Esophagus squamous epithelium (tissue), 5 donors: ENCODE measurements at regions not wholly inside any gene's neighbourhood (a gene's known extent, or its start where the extent isn't known, plus 50 kb on each side); places are given as distances from the start of the nearest gene placed in this dataset.

Experiments used
- DNase-seq: peaks from one replicate; lab custom pipeline; 2025; lab: John Stamatoyannopoulos, UW
- H3K27ac ChIP-seq, 4 donors: fragments of 200-600 bp; sonication (generic); one replicate each; pipeline ENCODE4 v1.5.1; 2016 to 2019; ENCODE audit warnings: mild to moderate bottlenecking in 1 of 4
- H3K27me3 ChIP-seq, 4 donors: fragments of 200-600 bp; sonication (generic); 1 replicate in 3 of 4; 2 replicates in 1 of 4; pipeline versions ENCODE4 v1.5.1 to v1.6.0; 2017 to 2021; ENCODE audit warnings: antibody characterized with exemption in 1 of 4
- H3K36me3 ChIP-seq, 3 donors: fragments of 200-600 bp; sonication (generic); one replicate each; pipeline ENCODE4 v1.5.1; 2016 to 2019
- H3K4me1 ChIP-seq, 3 donors: fragments of 200-600 bp; sonication (generic); one replicate each; pipeline ENCODE4 v1.5.1; 2017 to 2019
- H3K4me3 ChIP-seq, 4 donors: fragments of 200-600 bp; sonication (generic); 1 replicate in 3 of 4; 2 replicates in 1 of 4; pipeline ENCODE4 v1.5.1; 2016 to 2019; ENCODE audit warnings: mild to moderate bottlenecking in 2 of 4, moderate library complexity in 1 of 4
- H3K9me3 ChIP-seq, 3 donors: fragments of 200-600 bp; sonication (generic); one replicate each; pipeline ENCODE4 v1.5.1; 2016 to 2019
- CTCF ChIP-seq, 6 experiments: fragments of 450-650 bp in 4 of 6; fragments of 200-600 bp in 2 of 6; sonication (generic) in 2 of 6; IDR thresholded peaks; one replicate each; pipeline ENCODE4 v1.5.1; 2016 to 2019; ENCODE audit warnings: antibody characterized with exemption in 6 of 6, mild to moderate bottlenecking in 4 of 6, moderate library complexity in 4 of 6
- POLR2A ChIP-seq, 4 donors: fragments of 450-650 bp; IDR thresholded peaks; one replicate each; pipeline ENCODE4 v1.6.1; 2017; ENCODE audit warnings: antibody characterized with exemption in 4 of 4, mild to moderate bottlenecking in 4 of 4, moderate library complexity in 3 of 4
- WGBS, 2 donors: methylation state at CpG; one replicate each; pipeline ENCODE4 v1.1.5; 2018; 5-methylcytosine and 5-hydroxymethylcytosine counted together
- intact Hi-C: fragments of 100-400 bp; cut with DNase I; formaldehyde crosslinking; loops from one replicate; pipeline ENCODE4 v1.15.0; 2022
- donor health status: DM: yes; HTN: yes; CAD: no.

DNA sequence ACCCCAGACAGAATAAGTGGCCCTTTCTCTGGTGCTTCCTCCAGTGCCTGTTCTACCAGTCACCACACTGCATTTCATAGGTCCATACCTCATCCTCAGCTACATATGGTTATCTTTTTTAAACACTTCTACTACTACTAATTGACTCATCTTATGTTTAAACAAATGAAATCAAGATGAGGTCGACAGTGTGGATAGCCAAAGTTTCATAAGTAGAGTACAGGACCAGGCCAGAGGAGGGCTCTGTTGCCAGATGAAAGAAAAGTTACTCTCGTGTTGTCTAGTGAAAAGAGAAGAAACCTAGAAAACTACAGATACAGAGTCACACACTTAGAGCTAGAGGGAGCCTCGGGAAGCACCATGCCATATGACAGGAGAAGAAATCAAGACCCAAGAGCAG, 296.1 kb downstream of the VPS13C start:
- DNase-seq = no peak
- no peaks in the 10 kb centered on the region for H3K36me3 ChIP-seq
- no peak overlapping the region for H3K4me3 ChIP-seq
- H3K27me3 ChIP-seq = no peaks in the 10 kb centered on the region
- H3K9me3 ChIP-seq = no peaks in the 10 kb centered on the region
- intact Hi-C loops = no loop called here
- 42 to 68% methylated on average over 3 of the region's 3 CpGs for WGBS, 2 donors
- no peak overlapping the region for H3K27ac ChIP-seq
- no peaks in the 10 kb centered on the region for H3K4me1 ChIP-seq
- TF ChIP-seq CTCF (IDR thresholded peaks at IDR 0.05) (no peak), POLR2A (IDR thresholded peaks at IDR 0.05) (no peak)

GRCh38 chr15:61762676-61763075, 297.6 kb downstream of the VPS13C start:
- Histone ChIP-seq H3K27me3 (no peaks in the 10 kb centered on the region), H3K27ac (no peak overlapping the region), H3K36me3 (no peaks in the 10 kb centered on the region), H3K4me3 (no peak overlapping the region), H3K4me1 (no peaks in the 10 kb centered on the region), H3K9me3 (no peaks in the 10 kb centered on the region)
- no peak for DNase-seq
- intact Hi-C loops = no loop called here
- WGBS, 2 donors = 17 to 28% methylated on average over 3 of the region's 3 CpGs
- TF ChIP-seq POLR2A (IDR thresholded peaks at IDR 0.05) (no peak), CTCF (IDR thresholded peaks at IDR 0.05) (no peak)

DNA sequence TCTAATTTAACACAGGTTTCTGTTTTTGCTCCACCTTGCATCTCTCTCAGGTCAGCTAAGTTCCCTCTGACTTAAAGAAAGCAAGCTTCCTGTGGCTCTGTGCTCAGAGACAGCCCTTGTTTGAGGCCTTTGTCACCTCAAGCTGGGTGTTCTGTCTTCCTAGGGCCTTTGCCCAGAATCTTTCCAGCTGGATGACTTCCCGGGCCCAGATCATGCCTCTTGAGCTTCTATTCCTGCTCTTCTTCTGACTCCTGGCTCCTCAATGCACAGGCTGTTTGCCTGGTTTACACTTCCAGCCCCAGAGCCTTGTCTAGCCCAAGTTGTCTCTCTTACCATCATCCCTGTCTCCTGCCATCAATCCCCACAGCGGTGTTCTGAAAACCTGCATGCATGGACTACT, 300.6 kb downstream of the VPS13C start:
- no peak overlapping the region for H3K4me3 ChIP-seq
- intact Hi-C loops = no loop called here
- H3K27ac ChIP-seq = no peak overlapping the region
- no peak for DNase-seq
- H3K9me3 ChIP-seq = no peaks in the 10 kb centered on the region
- no peaks in the 10 kb centered on the region for H3K36me3 ChIP-seq
- no peaks in the 10 kb centered on the region for H3K4me1 ChIP-seq
- TF ChIP-seq CTCF (IDR thresholded peaks at IDR 0.05) (no peak), POLR2A (IDR thresholded peaks at IDR 0.05) (no peak)
- no peaks in the 10 kb centered on the region for H3K27me3 ChIP-seq
- 28 to 63% methylated on average over 2 of the region's 2 CpGs for WGBS, 2 donors

DNA sequence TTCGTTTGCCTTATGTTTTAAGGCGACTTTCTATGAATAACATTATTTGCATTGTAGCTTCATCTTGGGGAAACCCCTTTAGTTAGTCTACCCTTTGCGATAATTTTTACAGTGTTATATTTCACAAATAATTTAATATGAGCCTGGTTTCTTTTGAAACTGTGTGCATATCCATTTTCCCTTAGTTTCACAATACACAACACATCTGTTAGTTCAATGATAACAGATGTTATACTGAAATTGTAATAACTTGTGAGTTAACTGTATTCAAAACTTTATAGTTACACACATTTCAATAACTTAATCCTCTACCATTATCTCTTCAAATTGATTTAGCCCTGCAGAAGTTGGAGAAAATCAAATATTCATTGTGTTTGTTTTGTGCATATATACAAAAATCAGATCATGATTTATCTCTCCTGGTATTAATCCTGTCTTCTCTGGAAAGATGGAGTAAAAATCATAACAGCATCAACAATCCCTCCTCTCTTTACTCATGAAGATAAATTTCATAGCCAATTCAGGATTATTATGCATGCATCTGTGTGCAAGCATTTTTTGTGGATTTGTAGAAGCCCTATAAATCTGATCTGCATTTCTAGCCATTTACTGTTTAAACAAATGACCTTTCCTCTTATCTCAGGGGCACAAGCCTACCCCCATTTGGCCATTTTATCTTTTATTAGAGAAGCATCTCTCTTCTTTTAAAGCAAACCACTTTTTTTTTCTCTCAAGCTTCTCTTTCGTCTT, 304.0 kb downstream of the VPS13C start:
- H3K9me3 ChIP-seq = no peaks in the 10 kb centered on the region
- TF ChIP-seq CTCF (IDR thresholded peaks at IDR 0.05) = no peak
- TF ChIP-seq POLR2A (IDR thresholded peaks at IDR 0.05) = no peak
- no peak for DNase-seq
- WGBS, 2 donors = 74 to 85% methylated on average over 4 of the region's 4 CpGs
- H3K4me3 ChIP-seq = no peak overlapping the region
- intact Hi-C loops = no loop called here
- H3K27ac ChIP-seq = no peak overlapping the region
- H3K36me3 ChIP-seq = no peaks in the 10 kb centered on the region
- H3K4me1 ChIP-seq = peaks cover 0 to 8% (median 0%) of the 10 kb centered on the region in 3 donors
- H3K27me3 ChIP-seq = no peaks in the 10 kb centered on the region

DNA sequence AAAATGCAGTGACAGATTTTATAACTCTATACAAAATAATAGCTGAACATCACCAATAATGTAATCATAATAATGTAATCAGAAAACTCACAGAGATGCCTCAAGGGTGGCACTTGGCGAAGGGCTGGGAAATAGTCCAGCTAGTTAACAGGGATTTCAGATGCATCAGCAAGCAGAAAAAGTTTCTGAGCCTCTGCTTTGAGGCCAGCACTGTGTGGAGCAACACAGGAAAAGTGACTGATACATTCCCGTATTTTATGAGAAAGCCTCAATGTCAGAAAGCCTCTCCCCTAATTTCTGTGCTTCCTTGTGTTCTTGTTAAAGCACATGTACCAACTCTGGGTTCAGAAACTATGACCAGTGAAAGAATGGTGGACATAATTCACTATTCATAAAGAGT, 304.8 kb downstream of the VPS13C start:
- H3K27ac ChIP-seq = no peak overlapping the region
- WGBS, 2 donors = 44 to 56% methylated on average over 2 of the region's 2 CpGs

More for the DNA sequence above, 304.8 kb downstream of the VPS13C start:
- Histone ChIP-seq H3K4me1 (peaks cover 0 to 16% (median 4%) of the 10 kb centered on the region in 3 donors), H3K36me3 (no peaks in the 10 kb centered on the region), H3K4me3 (no peak overlapping the region), H3K27me3 (no peaks in the 10 kb centered on the region), H3K9me3 (no peaks in the 10 kb centered on the region)
- DNase-seq = no peak
- no peak for TF ChIP-seq CTCF (IDR thresholded peaks at IDR 0.05)
- TF ChIP-seq POLR2A (IDR thresholded peaks at IDR 0.05) = no peak
- intact Hi-C loops = no loop called here
